GM23338 (cell line): ENCODE measurements at regions not wholly inside any gene's neighbourhood (a gene's known extent, or its start where the extent isn't known, plus 50 kb on each side); places are given as distances from the start of the nearest gene placed in this dataset.

Source experiments
- ATAC-seq: fragments of 200-7000 bp; cut with Tn5 transposase; 3 replicates; pipeline ENCODE4 v1.9.1; 2020
- DNase-seq: peaks from one replicate; pipeline ENCODE4 v3.0.0-alpha.2; 2015; ENCODE audit warnings: low spot score
- H2AFZ ChIP-seq: fragments of 200-600 bp; sonication (generic); 2 replicates; pipeline ENCODE4 v1.8.0; 2016; ENCODE audit warnings: antibody characterized with exemption, mild to moderate bottlenecking, moderate library complexity
- H3F3A ChIP-seq: fragments of 200-600 bp; sonication (generic); replicated peaks from 2 replicates; pipeline ENCODE4 v1.8.0; 2017; ENCODE audit warnings: antibody characterized with exemption, mixed run types, low read depth
- H3K27ac ChIP-seq: fragments of 200-600 bp; sonication (generic); 2 replicates; pipeline ENCODE4 v1.6.1; 2016; ENCODE audit warnings: low read depth
- H3K27me3 ChIP-seq: fragments of 200-600 bp; sonication (generic); 2 replicates; pipeline ENCODE4 v1.8.0; 2016; ENCODE audit warnings: mild to moderate bottlenecking, mixed run types, moderate library complexity; ENCODE audit not compliant: insufficient read depth
- H3K36me3 ChIP-seq: fragments of 200-600 bp; sonication (generic); 2 replicates; pipeline ENCODE4 v1.8.0; 2016; ENCODE audit warnings: mild to moderate bottlenecking; ENCODE audit not compliant: insufficient read depth
- H3K4me1 ChIP-seq: fragments of 200-600 bp; sonication (generic); 2 replicates; pipeline ENCODE4 v1.8.0; 2016; ENCODE audit warnings: mild to moderate bottlenecking, moderate library complexity; ENCODE audit not compliant: insufficient read depth
- H3K4me2 ChIP-seq: fragments of 200-600 bp; sonication (generic); 2 replicates; pipeline ENCODE4 v1.7.1; 2017; ENCODE audit warnings: mixed run types
- H3K4me3 ChIP-seq: fragments of 200-600 bp; sonication (generic); 2 replicates; pipeline ENCODE4 v1.6.1; 2016; ENCODE audit warnings: mixed run types
- H3K79me2 ChIP-seq: fragments of 200-600 bp; sonication (generic); replicated peaks from 2 replicates; pipeline ENCODE4 v1.8.0; 2017; ENCODE audit warnings: mild to moderate bottlenecking; ENCODE audit not compliant: insufficient read depth
- H3K9me2 ChIP-seq: fragments of 200-600 bp; sonication (generic); 2 replicates; pipeline ENCODE4 v1.8.0; 2017; ENCODE audit not compliant: insufficient read depth
- H4K20me1 ChIP-seq: fragments of 200-600 bp; sonication (generic); replicated peaks from 2 replicates; pipeline ENCODE4 v1.8.0; 2017; ENCODE audit warnings: mild to moderate bottlenecking; ENCODE audit not compliant: insufficient read depth
- H3K27ac Mint-ChIP-seq: 2 replicates; pipeline ENCODE4 v1.8.0; 2020; ENCODE audit warnings: inconsistent platforms, mild to moderate bottlenecking, moderate library complexity, mixed read lengths
- H3K27me3 Mint-ChIP-seq: 3 replicates; pipeline ENCODE4 v1.8.0; 2022; ENCODE audit warnings: low read depth, mild to moderate bottlenecking, moderate library complexity, mixed read lengths, inconsistent platforms; ENCODE audit not compliant: insufficient read depth, poor library complexity
- H3K36me3 Mint-ChIP-seq: 3 replicates; pipeline ENCODE4 v1.8.0; 2021; ENCODE audit warnings: low read depth, mild to moderate bottlenecking, inconsistent platforms, moderate library complexity, mixed read lengths
- H3K4me1 Mint-ChIP-seq: 3 replicates; pipeline ENCODE4 v1.8.0; 2020; ENCODE audit warnings: mild to moderate bottlenecking, inconsistent platforms, mixed read lengths
- H3K4me3 Mint-ChIP-seq: 3 replicates; pipeline ENCODE4 v1.8.0; 2021; ENCODE audit warnings: moderate library complexity, mild to moderate bottlenecking, inconsistent platforms, mixed read lengths
- H3K9me3 Mint-ChIP-seq: 3 replicates; pipeline ENCODE4 v1.8.0; 2020; ENCODE audit warnings: moderate library complexity, mild to moderate bottlenecking, inconsistent platforms, mixed read lengths
- CREB1 ChIP-seq: fragments of 250-450 bp; sonication (Bioruptor Pico); IDR thresholded peaks from 2 replicates; pipeline ENCODE4 v1.5.0; 2020; ENCODE audit warnings: low read depth, mild to moderate bottlenecking, moderate library complexity
- EZH2 ChIP-seq: fragments of 200-600 bp; sonication (generic); IDR thresholded peaks from one replicate; pipeline ENCODE4 v1.8.0; 2017; ENCODE audit warnings: antibody characterized with exemption, mild to moderate bottlenecking, low read depth; ENCODE audit not compliant: unreplicated experiment
- EZH2phosphoT487 ChIP-seq: fragments of 200-600 bp; sonication (generic); IDR thresholded peaks from one replicate; pipeline ENCODE4 v1.8.1; 2018; ENCODE audit warnings: antibody characterized with exemption; ENCODE audit not compliant: unreplicated experiment
- JUNB ChIP-seq: IDR thresholded peaks from one replicate; pipeline ENCODE4 v1.6.1; 2016; ENCODE audit warnings: antibody characterized with exemption; ENCODE audit not compliant: unreplicated experiment
- NANOG ChIP-seq: IDR thresholded peaks from 2 replicates; pipeline ENCODE4 v1.6.1; 2016; ENCODE audit warnings: antibody characterized with exemption, borderline replicate concordance
- POLR2AphosphoS5 ChIP-seq: IDR thresholded peaks from 2 replicates; pipeline ENCODE4 v1.6.1; 2016; ENCODE audit warnings: antibody characterized with exemption, low read depth
- STAT1 ChIP-seq: IDR thresholded peaks from one replicate; pipeline ENCODE4 v1.6.1; 2016; ENCODE audit warnings: antibody characterized with exemption; ENCODE audit not compliant: unreplicated experiment
- ZNF114 ChIP-seq: fragments of 250-450 bp; sonication (Bioruptor Pico); IDR thresholded peaks from 2 replicates; pipeline ENCODE4 v1.5.0; 2020; ENCODE audit warnings: mild to moderate bottlenecking, moderate library complexity
- ZNF331 ChIP-seq: fragments of 250-450 bp; sonication (Bioruptor Pico); IDR thresholded peaks from 2 replicates; pipeline ENCODE4 v1.5.0; 2020; ENCODE audit warnings: low read depth, mild to moderate bottlenecking, moderate library complexity
- TF ChIP-seq, protein P1 (sequence below), 2 experiments: fragments of 200-600 bp in 1 of 2; sonication (generic) in 1 of 2; conservative IDR thresholded peaks; 2 replicates each; pipeline versions ENCODE4 v1.5.1 to v1.6.1; 2016 to 2017; ENCODE audit warnings: antibody characterized with exemption in 2 of 2, low read depth in 2 of 2, mild to moderate bottlenecking in 2 of 2, moderate library complexity in 1 of 2
- TF ChIP-seq, protein P2 (sequence below): IDR thresholded peaks from one replicate; pipeline ENCODE4 v1.6.1; 2018; ENCODE audit warnings: antibody characterized with exemption; ENCODE audit not compliant: unreplicated experiment
- TF ChIP-seq, protein P3 (sequence below): fragments of 250-450 bp; sonication (Bioruptor Pico); IDR thresholded peaks from 2 replicates; pipeline ENCODE4 v1.5.0; 2020; ENCODE audit warnings: mild to moderate bottlenecking, moderate library complexity
- TF ChIP-seq, protein P4 (sequence below): IDR thresholded peaks from 2 replicates; pipeline ENCODE4 v1.6.1; 2016; ENCODE audit warnings: antibody characterized with exemption

DNA sequence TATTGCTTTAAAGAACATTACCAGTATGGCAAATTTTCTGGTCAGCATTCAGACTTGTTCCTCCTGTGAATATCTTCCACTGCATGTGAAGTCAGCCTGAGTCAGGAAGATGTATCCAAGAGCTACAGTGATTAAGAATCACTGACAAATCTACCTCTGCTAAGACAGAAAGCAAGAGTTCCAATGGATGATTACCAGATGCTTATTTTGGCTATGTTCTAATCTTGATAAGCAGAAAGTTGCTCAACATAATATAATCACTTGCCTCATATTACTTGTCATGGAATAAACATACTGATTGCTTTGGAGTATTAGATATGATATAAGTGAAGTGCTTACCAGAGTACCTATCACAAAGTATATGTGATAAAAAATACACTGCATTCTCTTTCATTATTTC is 738.1 kb downstream of the ADGRL2 start:
- no peaks in the 10 kb centered on the region for H3F3A ChIP-seq
- 0 out of 2 replicates have a peak, but pooled peaks cover 7% of the 10 kb centered on the region for H3K9me2 ChIP-seq
- no peaks in the 10 kb centered on the region for H3K4me1 ChIP-seq
- TF ChIP-seq, protein P1, sequence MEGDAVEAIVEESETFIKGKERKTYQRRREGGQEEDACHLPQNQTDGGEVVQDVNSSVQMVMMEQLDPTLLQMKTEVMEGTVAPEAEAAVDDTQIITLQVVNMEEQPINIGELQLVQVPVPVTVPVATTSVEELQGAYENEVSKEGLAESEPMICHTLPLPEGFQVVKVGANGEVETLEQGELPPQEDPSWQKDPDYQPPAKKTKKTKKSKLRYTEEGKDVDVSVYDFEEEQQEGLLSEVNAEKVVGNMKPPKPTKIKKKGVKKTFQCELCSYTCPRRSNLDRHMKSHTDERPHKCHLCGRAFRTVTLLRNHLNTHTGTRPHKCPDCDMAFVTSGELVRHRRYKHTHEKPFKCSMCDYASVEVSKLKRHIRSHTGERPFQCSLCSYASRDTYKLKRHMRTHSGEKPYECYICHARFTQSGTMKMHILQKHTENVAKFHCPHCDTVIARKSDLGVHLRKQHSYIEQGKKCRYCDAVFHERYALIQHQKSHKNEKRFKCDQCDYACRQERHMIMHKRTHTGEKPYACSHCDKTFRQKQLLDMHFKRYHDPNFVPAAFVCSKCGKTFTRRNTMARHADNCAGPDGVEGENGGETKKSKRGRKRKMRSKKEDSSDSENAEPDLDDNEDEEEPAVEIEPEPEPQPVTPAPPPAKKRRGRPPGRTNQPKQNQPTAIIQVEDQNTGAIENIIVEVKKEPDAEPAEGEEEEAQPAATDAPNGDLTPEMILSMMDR (conservative IDR thresholded peaks at IDR 0.05; ENCODE audit: low read depth in 2 of 2): no peak
- TF ChIP-seq ZNF331: no peak
- TF ChIP-seq ZNF114 (CRISPR knock-in tag): no peak
- TF ChIP-seq, protein P2, sequence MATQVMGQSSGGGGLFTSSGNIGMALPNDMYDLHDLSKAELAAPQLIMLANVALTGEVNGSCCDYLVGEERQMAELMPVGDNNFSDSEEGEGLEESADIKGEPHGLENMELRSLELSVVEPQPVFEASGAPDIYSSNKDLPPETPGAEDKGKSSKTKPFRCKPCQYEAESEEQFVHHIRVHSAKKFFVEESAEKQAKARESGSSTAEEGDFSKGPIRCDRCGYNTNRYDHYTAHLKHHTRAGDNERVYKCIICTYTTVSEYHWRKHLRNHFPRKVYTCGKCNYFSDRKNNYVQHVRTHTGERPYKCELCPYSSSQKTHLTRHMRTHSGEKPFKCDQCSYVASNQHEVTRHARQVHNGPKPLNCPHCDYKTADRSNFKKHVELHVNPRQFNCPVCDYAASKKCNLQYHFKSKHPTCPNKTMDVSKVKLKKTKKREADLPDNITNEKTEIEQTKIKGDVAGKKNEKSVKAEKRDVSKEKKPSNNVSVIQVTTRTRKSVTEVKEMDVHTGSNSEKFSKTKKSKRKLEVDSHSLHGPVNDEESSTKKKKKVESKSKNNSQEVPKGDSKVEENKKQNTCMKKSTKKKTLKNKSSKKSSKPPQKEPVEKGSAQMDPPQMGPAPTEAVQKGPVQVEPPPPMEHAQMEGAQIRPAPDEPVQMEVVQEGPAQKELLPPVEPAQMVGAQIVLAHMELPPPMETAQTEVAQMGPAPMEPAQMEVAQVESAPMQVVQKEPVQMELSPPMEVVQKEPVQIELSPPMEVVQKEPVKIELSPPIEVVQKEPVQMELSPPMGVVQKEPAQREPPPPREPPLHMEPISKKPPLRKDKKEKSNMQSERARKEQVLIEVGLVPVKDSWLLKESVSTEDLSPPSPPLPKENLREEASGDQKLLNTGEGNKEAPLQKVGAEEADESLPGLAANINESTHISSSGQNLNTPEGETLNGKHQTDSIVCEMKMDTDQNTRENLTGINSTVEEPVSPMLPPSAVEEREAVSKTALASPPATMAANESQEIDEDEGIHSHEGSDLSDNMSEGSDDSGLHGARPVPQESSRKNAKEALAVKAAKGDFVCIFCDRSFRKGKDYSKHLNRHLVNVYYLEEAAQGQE: no peak
- TF ChIP-seq, protein P3, sequence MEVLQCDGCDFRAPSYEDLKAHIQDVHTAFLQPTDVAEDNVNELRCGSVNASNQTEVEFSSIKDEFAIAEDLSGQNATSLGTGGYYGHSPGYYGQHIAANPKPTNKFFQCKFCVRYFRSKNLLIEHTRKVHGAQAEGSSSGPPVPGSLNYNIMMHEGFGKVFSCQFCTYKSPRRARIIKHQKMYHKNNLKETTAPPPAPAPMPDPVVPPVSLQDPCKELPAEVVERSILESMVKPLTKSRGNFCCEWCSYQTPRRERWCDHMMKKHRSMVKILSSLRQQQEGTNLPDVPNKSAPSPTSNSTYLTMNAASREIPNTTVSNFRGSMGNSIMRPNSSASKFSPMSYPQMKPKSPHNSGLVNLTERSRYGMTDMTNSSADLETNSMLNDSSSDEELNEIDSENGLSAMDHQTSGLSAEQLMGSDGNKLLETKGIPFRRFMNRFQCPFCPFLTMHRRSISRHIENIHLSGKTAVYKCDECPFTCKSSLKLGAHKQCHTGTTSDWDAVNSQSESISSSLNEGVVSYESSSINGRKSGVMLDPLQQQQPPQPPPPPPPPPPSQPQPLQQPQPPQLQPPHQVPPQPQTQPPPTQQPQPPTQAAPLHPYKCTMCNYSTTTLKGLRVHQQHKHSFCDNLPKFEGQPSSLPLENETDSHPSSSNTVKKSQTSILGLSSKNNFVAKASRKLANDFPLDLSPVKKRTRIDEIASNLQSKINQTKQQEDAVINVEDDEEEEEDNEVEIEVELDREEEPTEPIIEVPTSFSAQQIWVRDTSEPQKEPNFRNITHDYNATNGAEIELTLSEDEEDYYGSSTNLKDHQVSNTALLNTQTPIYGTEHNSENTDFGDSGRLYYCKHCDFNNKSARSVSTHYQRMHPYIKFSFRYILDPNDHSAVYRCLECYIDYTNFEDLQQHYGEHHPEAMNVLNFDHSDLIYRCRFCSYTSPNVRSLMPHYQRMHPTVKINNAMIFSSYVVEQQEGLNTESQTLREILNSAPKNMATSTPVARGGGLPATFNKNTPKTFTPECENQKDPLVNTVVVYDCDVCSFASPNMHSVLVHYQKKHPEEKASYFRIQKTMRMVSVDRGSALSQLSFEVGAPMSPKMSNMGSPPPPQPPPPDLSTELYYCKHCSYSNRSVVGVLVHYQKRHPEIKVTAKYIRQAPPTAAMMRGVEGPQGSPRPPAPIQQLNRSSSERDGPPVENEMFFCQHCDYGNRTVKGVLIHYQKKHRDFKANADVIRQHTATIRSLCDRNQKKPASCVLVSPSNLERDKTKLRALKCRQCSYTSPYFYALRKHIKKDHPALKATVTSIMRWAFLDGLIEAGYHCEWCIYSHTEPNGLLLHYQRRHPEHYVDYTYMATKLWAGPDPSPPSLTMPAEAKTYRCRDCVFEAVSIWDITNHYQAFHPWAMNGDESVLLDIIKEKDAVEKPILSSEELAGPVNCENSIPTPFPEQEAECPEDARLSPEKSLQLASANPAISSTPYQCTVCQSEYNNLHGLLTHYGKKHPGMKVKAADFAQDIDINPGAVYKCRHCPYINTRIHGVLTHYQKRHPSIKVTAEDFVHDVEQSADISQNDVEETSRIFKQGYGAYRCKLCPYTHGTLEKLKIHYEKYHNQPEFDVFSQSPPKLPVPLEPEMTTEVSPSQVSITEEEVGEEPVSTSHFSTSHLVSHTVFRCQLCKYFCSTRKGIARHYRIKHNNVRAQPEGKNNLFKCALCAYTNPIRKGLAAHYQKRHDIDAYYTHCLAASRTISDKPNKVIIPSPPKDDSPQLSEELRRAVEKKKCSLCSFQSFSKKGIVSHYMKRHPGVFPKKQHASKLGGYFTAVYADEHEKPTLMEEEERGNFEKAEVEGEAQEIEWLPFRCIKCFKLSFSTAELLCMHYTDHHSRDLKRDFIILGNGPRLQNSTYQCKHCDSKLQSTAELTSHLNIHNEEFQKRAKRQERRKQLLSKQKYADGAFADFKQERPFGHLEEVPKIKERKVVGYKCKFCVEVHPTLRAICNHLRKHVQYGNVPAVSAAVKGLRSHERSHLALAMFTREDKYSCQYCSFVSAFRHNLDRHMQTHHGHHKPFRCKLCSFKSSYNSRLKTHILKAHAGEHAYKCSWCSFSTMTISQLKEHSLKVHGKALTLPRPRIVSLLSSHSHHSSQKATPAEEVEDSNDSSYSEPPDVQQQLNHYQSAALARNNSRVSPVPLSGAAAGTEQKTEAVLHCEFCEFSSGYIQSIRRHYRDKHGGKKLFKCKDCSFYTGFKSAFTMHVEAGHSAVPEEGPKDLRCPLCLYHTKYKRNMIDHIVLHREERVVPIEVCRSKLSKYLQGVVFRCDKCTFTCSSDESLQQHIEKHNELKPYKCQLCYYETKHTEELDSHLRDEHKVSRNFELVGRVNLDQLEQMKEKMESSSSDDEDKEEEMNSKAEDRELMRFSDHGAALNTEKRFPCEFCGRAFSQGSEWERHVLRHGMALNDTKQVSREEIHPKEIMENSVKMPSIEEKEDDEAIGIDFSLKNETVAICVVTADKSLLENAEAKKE (CRISPR knock-in tag): no peak
- no peak for TF ChIP-seq NANOG
- no peak for TF ChIP-seq POLR2AphosphoS5
- TF ChIP-seq JUNB: no peak
- no peak for TF ChIP-seq CREB1
- TF ChIP-seq, protein P4, sequence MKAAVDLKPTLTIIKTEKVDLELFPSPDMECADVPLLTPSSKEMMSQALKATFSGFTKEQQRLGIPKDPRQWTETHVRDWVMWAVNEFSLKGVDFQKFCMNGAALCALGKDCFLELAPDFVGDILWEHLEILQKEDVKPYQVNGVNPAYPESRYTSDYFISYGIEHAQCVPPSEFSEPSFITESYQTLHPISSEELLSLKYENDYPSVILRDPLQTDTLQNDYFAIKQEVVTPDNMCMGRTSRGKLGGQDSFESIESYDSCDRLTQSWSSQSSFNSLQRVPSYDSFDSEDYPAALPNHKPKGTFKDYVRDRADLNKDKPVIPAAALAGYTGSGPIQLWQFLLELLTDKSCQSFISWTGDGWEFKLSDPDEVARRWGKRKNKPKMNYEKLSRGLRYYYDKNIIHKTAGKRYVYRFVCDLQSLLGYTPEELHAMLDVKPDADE: no peak
- no peak for TF ChIP-seq EZH2
- TF ChIP-seq STAT1: no peak
- no peak for TF ChIP-seq EZH2phosphoT487
- Mint-ChIP-seq H3K9me3 (peaks cover 7% of the 10 kb centered on the region; the same call in 2 of the 3 replicates), H3K4me1 (no peaks in the 10 kb centered on the region), H3K36me3 (peaks cover 7% of the 10 kb centered on the region), H3K27me3 (no peaks in the 10 kb centered on the region), H3K4me3 (no peak overlapping the region), H3K27ac (no peak overlapping the region)
- H3K27ac ChIP-seq: no peak overlapping the region
- H3K79me2 ChIP-seq: no peaks in the 10 kb centered on the region
- H4K20me1 ChIP-seq: no peaks in the 10 kb centered on the region
- no peaks in the 10 kb centered on the region for H3K27me3 ChIP-seq
- H3K36me3 ChIP-seq: peaks cover 10% of the 10 kb centered on the region; the same call in 1 of the 2 replicates
- no peak overlapping the region for H2AFZ ChIP-seq
- no peak overlapping the region for H3K4me2 ChIP-seq
- ATAC-seq: no peak
- no peak for DNase-seq
- no peak overlapping the region for H3K4me3 ChIP-seq
